Left ventricle myocardium inferior (tissue), 1 donor: ENCODE measurements at regions not wholly inside any gene's neighbourhood (a gene's known extent, or its start where the extent isn't known, plus 50 kb on each side); places are given as distances from the start of the nearest gene placed in this dataset.

Experiments used
- DNase-seq: peaks from one replicate; pipeline ENCODE4 v3.0.0-alpha.2; 2020
- H3K27ac ChIP-seq: fragments of 200-600 bp; replicated peaks from 2 replicates; pipeline ENCODE4 v1.8.0; 2021
- H3K27me3 ChIP-seq: fragments of 200-600 bp; 2 replicates; pipeline ENCODE4 v1.8.0; 2021; ENCODE audit warnings: low read depth
- H3K36me3 ChIP-seq: fragments of 200-600 bp; 2 replicates; pipeline ENCODE4 v1.8.0; 2021
- H3K4me1 ChIP-seq: fragments of 200-600 bp; 2 replicates; pipeline ENCODE4 v1.8.0; 2021
- H3K4me3 ChIP-seq: fragments of 200-600 bp; 2 replicates; pipeline ENCODE4 v1.8.0; 2021; ENCODE audit warnings: mild to moderate bottlenecking, moderate library complexity
- H3K9me3 ChIP-seq: fragments of 200-600 bp; replicated peaks from 2 replicates; pipeline ENCODE4 v1.8.0; 2021
- intact Hi-C: fragments of 100-400 bp; cut with micrococcal nuclease; formaldehyde crosslinking; loops from one replicate; pipeline ENCODE4 v1.11.0; 2022
- TF ChIP-seq, protein P1 (sequence below): fragments of 200-600 bp; IDR thresholded peaks from 2 replicates; pipeline ENCODE4 v1.8.0; 2021; ENCODE audit warnings: antibody characterized with exemption, mild to moderate bottlenecking, borderline replicate concordance
- donor health status: DM: no; HTN: yes; CAD: no; lungs with severe emphysema.

GRCh38 chr3:194745422-194746184 is 59.9 kb downstream of the FAM43A start:
- no peaks in the 10 kb centered on the region for H3K36me3 ChIP-seq
- no peaks in the 10 kb centered on the region for H3K9me3 ChIP-seq
- H3K4me3 ChIP-seq: no peak overlapping the region
- H3K27me3 ChIP-seq: no peaks in the 10 kb centered on the region
- H3K27ac ChIP-seq: no peak overlapping the region
- intact Hi-C loops: no loop called here
- no peak for DNase-seq
- H3K4me1 ChIP-seq: peaks cover 13% of the 10 kb centered on the region
- TF ChIP-seq, protein P1, sequence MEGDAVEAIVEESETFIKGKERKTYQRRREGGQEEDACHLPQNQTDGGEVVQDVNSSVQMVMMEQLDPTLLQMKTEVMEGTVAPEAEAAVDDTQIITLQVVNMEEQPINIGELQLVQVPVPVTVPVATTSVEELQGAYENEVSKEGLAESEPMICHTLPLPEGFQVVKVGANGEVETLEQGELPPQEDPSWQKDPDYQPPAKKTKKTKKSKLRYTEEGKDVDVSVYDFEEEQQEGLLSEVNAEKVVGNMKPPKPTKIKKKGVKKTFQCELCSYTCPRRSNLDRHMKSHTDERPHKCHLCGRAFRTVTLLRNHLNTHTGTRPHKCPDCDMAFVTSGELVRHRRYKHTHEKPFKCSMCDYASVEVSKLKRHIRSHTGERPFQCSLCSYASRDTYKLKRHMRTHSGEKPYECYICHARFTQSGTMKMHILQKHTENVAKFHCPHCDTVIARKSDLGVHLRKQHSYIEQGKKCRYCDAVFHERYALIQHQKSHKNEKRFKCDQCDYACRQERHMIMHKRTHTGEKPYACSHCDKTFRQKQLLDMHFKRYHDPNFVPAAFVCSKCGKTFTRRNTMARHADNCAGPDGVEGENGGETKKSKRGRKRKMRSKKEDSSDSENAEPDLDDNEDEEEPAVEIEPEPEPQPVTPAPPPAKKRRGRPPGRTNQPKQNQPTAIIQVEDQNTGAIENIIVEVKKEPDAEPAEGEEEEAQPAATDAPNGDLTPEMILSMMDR: no peak

DNA sequence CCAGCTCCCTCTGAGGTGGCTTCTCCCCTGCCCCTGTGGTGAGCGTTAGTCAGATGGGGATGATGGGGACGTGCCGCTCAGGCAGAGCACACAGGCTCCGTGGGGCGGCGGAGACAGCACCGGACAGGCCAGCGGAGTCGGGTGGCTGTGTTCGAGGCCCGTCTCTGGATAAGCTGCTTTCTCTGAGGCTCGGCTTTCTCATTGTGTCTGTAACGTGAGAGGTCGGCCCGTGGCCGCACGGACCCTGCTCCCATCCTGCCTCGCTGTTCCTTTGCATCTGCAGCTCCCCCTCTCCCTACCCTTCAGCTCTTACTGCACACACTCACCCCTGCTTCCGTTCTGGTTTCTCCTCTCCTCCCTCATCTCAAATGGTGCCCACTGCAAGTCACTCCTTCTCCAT is 62.5 kb downstream of the FAM43A start:
- H3K4me1 ChIP-seq: peaks cover 8% of the 10 kb centered on the region
- TF ChIP-seq, protein P1: no peak
- no peak overlapping the region for H3K27ac ChIP-seq
- no peaks in the 10 kb centered on the region for H3K27me3 ChIP-seq
- no peaks in the 10 kb centered on the region for H3K9me3 ChIP-seq
- H3K4me3 ChIP-seq: no peak overlapping the region
- H3K36me3 ChIP-seq: no peaks in the 10 kb centered on the region
- intact Hi-C loops: no loop called here
- no peak for DNase-seq

- H3K36me3 ChIP-seq: no peaks in the 10 kb centered on the region
- intact Hi-C loops: no loop called here
- no peaks in the 10 kb centered on the region for H3K9me3 ChIP-seq
- no peak overlapping the region for H3K4me3 ChIP-seq
- TF ChIP-seq, protein P1: no peak
- no peak for DNase-seq
- no peak overlapping the region for H3K27ac ChIP-seq
- H3K27me3 ChIP-seq: no peaks in the 10 kb centered on the region
- peaks cover 8% of the 10 kb centered on the region for H3K4me1 ChIP-seq
Observed at GRCh38 chr3:194749631-194750490, 64.2 kb downstream of the FAM43A start.

GRCh38 chr3:194750491-194750828 is 64.8 kb downstream of the FAM43A start:
- no peak for DNase-seq
- intact Hi-C loops: no loop called here

GRCh38 chr3:194755671-194756459 is 70.2 kb downstream of the FAM43A start:
- intact Hi-C loops: no loop called here
- TF ChIP-seq, protein P1: no peak
- no peak overlapping the region for H3K4me3 ChIP-seq
- H3K27me3 ChIP-seq: no peaks in the 10 kb centered on the region
- DNase-seq: no peak
- H3K27ac ChIP-seq: no peak overlapping the region
- H3K36me3 ChIP-seq: no peaks in the 10 kb centered on the region
- no peaks in the 10 kb centered on the region for H3K9me3 ChIP-seq
- H3K4me1 ChIP-seq: peaks cover 24% of the 10 kb centered on the region

More at GRCh38 chr3:194750491-194750828, 64.8 kb downstream of the FAM43A start:
- Histone ChIP-seq H3K4me1 (peaks cover 8% of the 10 kb centered on the region), H3K4me3 (no peak overlapping the region), H3K36me3 (no peaks in the 10 kb centered on the region), H3K9me3 (no peaks in the 10 kb centered on the region), H3K27me3 (no peaks in the 10 kb centered on the region), H3K27ac (no peak overlapping the region)
- TF ChIP-seq, protein P1: no peak
